ENCODE measurements at regions not wholly inside any gene's neighbourhood (a gene's known extent, or its start where the extent isn't known, plus 50 kb on each side); places are given as distances from the start of the nearest gene placed in this dataset.

DNA sequence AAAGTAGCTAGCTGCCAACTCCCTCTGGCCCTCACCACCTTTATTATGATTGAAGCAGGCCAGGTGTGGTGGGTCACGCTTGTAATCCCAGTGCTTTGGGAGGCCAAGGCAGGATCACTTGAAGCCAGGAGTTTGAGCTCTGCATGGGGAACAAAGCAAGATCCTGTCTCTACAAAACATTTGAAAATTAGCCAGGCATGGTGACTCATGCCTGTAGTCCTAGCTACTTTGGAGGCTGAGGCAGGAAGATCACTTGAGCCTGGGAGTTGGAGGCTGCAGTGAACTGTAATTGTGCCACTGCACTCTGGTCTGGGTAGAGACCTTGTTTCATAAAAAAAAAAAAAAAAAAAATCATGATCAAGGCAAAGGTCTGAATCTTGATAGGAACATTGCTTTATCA, 467.0 kb upstream of the DIPK2B start (continued):
- TF ChIP-seq, protein P1, sequence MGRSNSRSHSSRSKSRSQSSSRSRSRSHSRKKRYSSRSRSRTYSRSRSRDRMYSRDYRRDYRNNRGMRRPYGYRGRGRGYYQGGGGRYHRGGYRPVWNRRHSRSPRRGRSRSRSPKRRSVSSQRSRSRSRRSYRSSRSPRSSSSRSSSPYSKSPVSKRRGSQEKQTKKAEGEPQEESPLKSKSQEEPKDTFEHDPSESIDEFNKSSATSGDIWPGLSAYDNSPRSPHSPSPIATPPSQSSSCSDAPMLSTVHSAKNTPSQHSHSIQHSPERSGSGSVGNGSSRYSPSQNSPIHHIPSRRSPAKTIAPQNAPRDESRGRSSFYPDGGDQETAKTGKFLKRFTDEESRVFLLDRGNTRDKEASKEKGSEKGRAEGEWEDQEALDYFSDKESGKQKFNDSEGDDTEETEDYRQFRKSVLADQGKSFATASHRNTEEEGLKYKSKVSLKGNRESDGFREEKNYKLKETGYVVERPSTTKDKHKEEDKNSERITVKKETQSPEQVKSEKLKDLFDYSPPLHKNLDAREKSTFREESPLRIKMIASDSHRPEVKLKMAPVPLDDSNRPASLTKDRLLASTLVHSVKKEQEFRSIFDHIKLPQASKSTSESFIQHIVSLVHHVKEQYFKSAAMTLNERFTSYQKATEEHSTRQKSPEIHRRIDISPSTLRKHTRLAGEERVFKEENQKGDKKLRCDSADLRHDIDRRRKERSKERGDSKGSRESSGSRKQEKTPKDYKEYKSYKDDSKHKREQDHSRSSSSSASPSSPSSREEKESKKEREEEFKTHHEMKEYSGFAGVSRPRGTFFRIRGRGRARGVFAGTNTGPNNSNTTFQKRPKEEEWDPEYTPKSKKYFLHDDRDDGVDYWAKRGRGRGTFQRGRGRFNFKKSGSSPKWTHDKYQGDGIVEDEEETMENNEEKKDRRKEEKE (IDR thresholded peaks at IDR 0.05; ENCODE audit: borderline replicate concordance in 1 of 2, control insufficient read depth in 1 of 2, low read depth in 2 of 2, low read length in 1 of 2) = no peak
- TF ChIP-seq ZFX (CRISPR knock-in tag; IDR thresholded peaks at IDR 0.05) = no peak
- TF ChIP-seq TAF7 (tag; IDR thresholded peaks at IDR 0.05) = no peak
- TF ChIP-seq SMC3 (conservative IDR thresholded peaks at IDR 0.05; ENCODE audit: insufficient read depth, low read depth, low read length) = no peak

DNA sequence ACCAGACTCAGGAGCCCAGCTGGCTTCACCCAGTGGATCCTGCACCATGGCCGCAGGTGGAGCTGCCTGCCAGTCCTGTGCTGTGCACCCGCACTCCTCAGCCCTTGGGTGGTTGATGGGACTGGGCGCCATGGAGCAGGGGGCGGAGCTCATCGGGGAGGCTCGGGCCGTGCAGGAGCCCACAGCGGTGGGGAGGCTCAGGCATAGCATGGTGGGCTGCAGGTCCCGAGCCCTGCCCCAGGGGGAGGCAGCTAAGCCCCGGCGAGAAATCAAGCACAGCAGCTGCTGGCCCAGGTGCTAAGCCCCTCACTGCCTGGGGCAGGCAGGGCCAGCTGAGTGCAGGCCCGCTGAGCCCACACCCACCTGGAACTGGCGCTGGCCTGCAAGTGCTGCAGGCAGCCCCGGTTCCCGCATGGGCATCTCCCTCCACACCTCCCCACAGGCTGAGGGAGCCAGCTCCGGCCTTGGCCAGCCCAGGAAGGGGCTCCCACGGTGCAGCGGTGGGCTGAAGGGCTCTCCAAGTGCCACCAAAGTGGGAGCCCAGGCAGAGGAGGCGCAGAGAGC, 464.1 kb upstream of the DIPK2B start:
- ChIA-PET POLR2A (no interaction called here), CTCF (ENCODE audit: low intra/inter-chr PET ratio) (no interaction called here)
- no peak for TF ChIP-seq ZNF224 (CRISPR knock-in tag; IDR thresholded peaks at IDR 0.05)
- Histone ChIP-seq H3K4me2 (ENCODE audit: insufficient read depth, low read length) (no peak overlapping the region), H3K9me1 (ENCODE audit: control insufficient read depth, insufficient read depth, low read length) (no peaks in the 10 kb centered on the region), H3K9me3 (replicated peaks; ENCODE audit: control insufficient read depth, insufficient read depth, low read depth, low read length) (no peaks in the 10 kb centered on the region), H3K79me2 (ENCODE audit: control insufficient read depth, insufficient read depth, low read length) (no peaks in the 10 kb centered on the region), H4K20me1 (replicated peaks; ENCODE audit: control insufficient read depth, insufficient read depth, low read length) (no peaks in the 10 kb centered on the region), H3K27ac (ENCODE audit: extremely low read depth, low read depth, low read length) (no peak overlapping the region), H3K9ac (ENCODE audit: insufficient read depth in 1 of 2, low read depth in 2 of 2, low read length in 2 of 2) (no peak overlapping the region), H3K4me3 (no peak overlapping the region), H3K27me3 (ENCODE audit: control insufficient read depth in 2 of 2, insufficient read depth in 2 of 2, low read length in 2 of 2) (no peaks in the 10 kb centered on the region), H3K36me3 (ENCODE audit: control insufficient read depth, insufficient read depth, low read length) (no peaks in the 10 kb centered on the region), H3K4me1 (replicated peaks in 1 of 2; ENCODE audit: control insufficient read depth in 2 of 2, insufficient read depth in 2 of 2, low read length in 2 of 2) (no peaks in the 10 kb centered on the region), H2AFZ (ENCODE audit: low read depth, low read length) (no peak overlapping the region)
- DNase-seq (ENCODE audit: extremely low read depth in 1 of 4, low spot score in 3 of 4) = no peak
- intact Hi-C loops (cut with micrococcal nuclease) (no loop called here), in situ Hi-C loops (cut with MboI) (no loop called here)
- BruUV-seq (replicated peaks) = no TSS peak
- no peak for FAIRE-seq
- no peak for ATAC-seq
- 0% methylated on average over 6 of the region's 19 CpGs for WGBS (ENCODE audit: insufficient coverage, low coverage, missing lambda C conversion rate)
